K562 (cell line): ENCODE measurements at regions not wholly inside any gene's neighbourhood (a gene's known extent, or its start where the extent isn't known, plus 50 kb on each side); places are given as distances from the start of the nearest gene placed in this dataset.

Experiments used
- ATF7 ChIP-seq: fragments of 450-650 bp; IDR thresholded peaks from 2 replicates; pipeline ENCODE4 v1.7.1; 2014; ENCODE audit warnings: mild to moderate bottlenecking, moderate library complexity
- FOXK2 ChIP-seq, 2 experiments: fragments of 450-650 bp; IDR thresholded peaks in 1 of 2; conservative IDR thresholded peaks in 1 of 2; 2 replicates each; pipeline ENCODE4 v1.6.1; 2016; ENCODE audit warnings: low read depth in 2 of 2, mild to moderate bottlenecking in 1 of 2
- JUND ChIP-seq, 2 experiments: IDR thresholded peaks; 2 replicates in 1 of 2; 3 replicates in 1 of 2; pipeline ENCODE4 v1.6.1; 2011; ENCODE audit warnings: borderline replicate concordance in 2 of 2, low read depth in 2 of 2, low read length in 2 of 2, improper control_type of control experiment in 1 of 2, missing biosample characterization in 1 of 2, missing genetic modification characterization in 1 of 2, missing genetic modification reagents in 1 of 2
- KDM1A ChIP-seq, 2 experiments: fragments of 450-650 bp; IDR thresholded peaks; 2 replicates each; pipeline ENCODE4 v1.6.1; 2016; ENCODE audit warnings: mild to moderate bottlenecking in 2 of 2
- MAFG ChIP-seq: fragments of 450-650 bp; conservative IDR thresholded peaks from 2 replicates; pipeline ENCODE4 v1.6.1; 2016; ENCODE audit warnings: missing genetic modification characterization, missing compliant biosample characterization
- SMARCC2 ChIP-seq: fragments of 450-650 bp; IDR thresholded peaks from 2 replicates; pipeline ENCODE4 v1.6.1; 2017; ENCODE audit warnings: antibody characterized with exemption, moderate library complexity, mild to moderate bottlenecking, low read depth
- TAF1 ChIP-seq: IDR thresholded peaks from 2 replicates; pipeline ENCODE4 v1.6.1; 2011; ENCODE audit warnings: mild to moderate bottlenecking, low read length, moderate library complexity; ENCODE audit not compliant: insufficient read depth, control insufficient read depth, severe bottlenecking; ENCODE audit errors: extremely low read depth
- TAF7 ChIP-seq: fragments of 450-650 bp; IDR thresholded peaks from 2 replicates; pipeline ENCODE4 v1.6.1; 2016; ENCODE audit warnings: missing genetic modification characterization, missing compliant biosample characterization
- TEAD1 ChIP-seq, 2 experiments: fragments of 450-650 bp in 1 of 2; sonication (generic) in 1 of 2; formaldehyde crosslinking; IDR thresholded peaks; 2 replicates each; pipeline versions ENCODE4 v1.4.0 to v1.8.0; 2020 to 2022; ENCODE audit warnings: mild to moderate bottlenecking in 2 of 2, missing genetic modification reagents in 1 of 2
- ZNF175 ChIP-seq: fragments of 200-800 bp; sonication (Bioruptor generic); IDR thresholded peaks from 2 replicates; pipeline ENCODE4 v1.6.1; 2016; ENCODE audit warnings: low read depth, mild to moderate bottlenecking, missing genetic modification characterization, missing compliant biosample characterization
- ZNF197 ChIP-seq: fragments of 200-800 bp; sonication (Bioruptor generic); IDR thresholded peaks from 2 replicates; pipeline ENCODE4 v1.6.1; 2016; ENCODE audit warnings: low read depth, missing genetic modification characterization, missing compliant biosample characterization
- ZNF324 ChIP-seq: fragments of 250-450 bp; sonication (Bioruptor Pico); IDR thresholded peaks from 2 replicates; pipeline ENCODE4 v1.4.0; 2020; ENCODE audit warnings: mild to moderate bottlenecking
- TF ChIP-seq, protein P1 (sequence below): fragments of 450-650 bp; IDR thresholded peaks from 2 replicates; pipeline ENCODE4 v1.6.1; 2016; ENCODE audit warnings: low read depth
- TF ChIP-seq, protein P2 (sequence below): sonication (generic); formaldehyde crosslinking; IDR thresholded peaks from 2 replicates; pipeline ENCODE4 v1.8.1; 2022; ENCODE audit warnings: missing genetic modification reagents
- TF ChIP-seq, protein P3 (sequence below): fragments of 250-450 bp; sonication (Bioruptor Pico); IDR thresholded peaks from 2 replicates; pipeline ENCODE4 v1.4.0; 2020; ENCODE audit warnings: mild to moderate bottlenecking, moderate library complexity

DNA sequence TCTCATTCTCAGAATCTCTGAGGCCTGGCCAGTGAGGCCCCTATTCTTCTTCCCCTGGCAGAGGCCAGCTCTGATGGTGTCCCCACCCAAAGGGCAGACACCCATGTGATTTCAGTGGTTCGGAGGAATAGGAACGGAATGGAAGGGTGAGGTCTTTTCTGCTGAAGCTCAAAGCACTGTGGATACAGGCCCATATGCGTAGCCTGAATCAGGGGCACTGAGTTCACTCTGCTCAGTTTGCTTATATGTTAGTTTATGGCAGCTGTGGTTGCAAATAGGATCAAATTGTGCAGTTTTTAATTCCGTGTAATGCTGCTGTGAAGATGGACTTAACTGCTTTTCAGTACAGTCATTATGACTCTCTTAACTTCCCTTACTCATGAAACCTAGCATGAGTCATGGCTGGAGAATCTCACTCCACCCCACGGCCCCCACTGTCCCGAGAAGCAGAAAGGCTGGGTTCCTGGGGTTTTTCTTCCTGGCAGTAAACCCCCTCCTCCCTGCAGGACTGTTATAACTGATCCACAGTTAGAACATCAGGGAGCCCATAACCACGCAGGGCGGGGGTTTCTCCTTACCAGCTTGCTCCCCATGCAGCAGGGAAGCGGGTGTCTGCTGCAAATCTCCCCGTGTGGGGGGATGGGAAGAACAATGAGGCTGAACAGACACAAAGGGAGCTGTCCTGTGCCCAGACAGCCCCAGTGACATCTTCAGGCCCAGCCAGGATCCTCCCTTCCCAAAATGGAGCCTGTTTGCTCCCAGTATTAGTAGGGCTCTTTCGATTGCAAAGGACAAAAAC is 122.7 kb downstream of the SLC38A6 start (continued):
- TF ChIP-seq TEAD1 (CRISPR knock-in tag; IDR thresholded peaks at IDR 0.05) (peak; percentile 81 to 90; a peak in 3 of 4 replicates), ZNF197 (CRISPR knock-in tag) (no peak), FOXK2 (conservative IDR thresholded peaks at IDR 0.05 in 1 of 2, IDR thresholded peaks at IDR 0.05 in 1 of 2; ENCODE audit: low read depth in 2 of 2) (peak in 1 of 2 experiments; percentile 77; a peak in 2 of 4 replicates), KDM1A (IDR thresholded peaks at IDR 0.05) (peak in 1 of 2 experiments; percentile 36; a peak in 1 of 4 replicates), SMARCC2 (peak; percentile 49; the same call in 1 of the 2 replicates), TAF7 (tag) (no peak), ATF7 (peak; percentile 69), TAF1 (peak; percentile 25), ZNF324 (CRISPR knock-in tag) (no peak), MAFG (tag) (peak; percentile 73), JUND (IDR thresholded peaks at IDR 0.05; ENCODE audit: borderline replicate concordance, low read depth, low read length) (peak; percentile 96), JUND (tag; IDR thresholded peaks at IDR 0.05; ENCODE audit: borderline replicate concordance, low read depth, low read length) (peak; percentile 95), ZNF175 (peak; percentile 22; the same call in 1 of the 2 replicates)
- TF ChIP-seq, protein P1, sequence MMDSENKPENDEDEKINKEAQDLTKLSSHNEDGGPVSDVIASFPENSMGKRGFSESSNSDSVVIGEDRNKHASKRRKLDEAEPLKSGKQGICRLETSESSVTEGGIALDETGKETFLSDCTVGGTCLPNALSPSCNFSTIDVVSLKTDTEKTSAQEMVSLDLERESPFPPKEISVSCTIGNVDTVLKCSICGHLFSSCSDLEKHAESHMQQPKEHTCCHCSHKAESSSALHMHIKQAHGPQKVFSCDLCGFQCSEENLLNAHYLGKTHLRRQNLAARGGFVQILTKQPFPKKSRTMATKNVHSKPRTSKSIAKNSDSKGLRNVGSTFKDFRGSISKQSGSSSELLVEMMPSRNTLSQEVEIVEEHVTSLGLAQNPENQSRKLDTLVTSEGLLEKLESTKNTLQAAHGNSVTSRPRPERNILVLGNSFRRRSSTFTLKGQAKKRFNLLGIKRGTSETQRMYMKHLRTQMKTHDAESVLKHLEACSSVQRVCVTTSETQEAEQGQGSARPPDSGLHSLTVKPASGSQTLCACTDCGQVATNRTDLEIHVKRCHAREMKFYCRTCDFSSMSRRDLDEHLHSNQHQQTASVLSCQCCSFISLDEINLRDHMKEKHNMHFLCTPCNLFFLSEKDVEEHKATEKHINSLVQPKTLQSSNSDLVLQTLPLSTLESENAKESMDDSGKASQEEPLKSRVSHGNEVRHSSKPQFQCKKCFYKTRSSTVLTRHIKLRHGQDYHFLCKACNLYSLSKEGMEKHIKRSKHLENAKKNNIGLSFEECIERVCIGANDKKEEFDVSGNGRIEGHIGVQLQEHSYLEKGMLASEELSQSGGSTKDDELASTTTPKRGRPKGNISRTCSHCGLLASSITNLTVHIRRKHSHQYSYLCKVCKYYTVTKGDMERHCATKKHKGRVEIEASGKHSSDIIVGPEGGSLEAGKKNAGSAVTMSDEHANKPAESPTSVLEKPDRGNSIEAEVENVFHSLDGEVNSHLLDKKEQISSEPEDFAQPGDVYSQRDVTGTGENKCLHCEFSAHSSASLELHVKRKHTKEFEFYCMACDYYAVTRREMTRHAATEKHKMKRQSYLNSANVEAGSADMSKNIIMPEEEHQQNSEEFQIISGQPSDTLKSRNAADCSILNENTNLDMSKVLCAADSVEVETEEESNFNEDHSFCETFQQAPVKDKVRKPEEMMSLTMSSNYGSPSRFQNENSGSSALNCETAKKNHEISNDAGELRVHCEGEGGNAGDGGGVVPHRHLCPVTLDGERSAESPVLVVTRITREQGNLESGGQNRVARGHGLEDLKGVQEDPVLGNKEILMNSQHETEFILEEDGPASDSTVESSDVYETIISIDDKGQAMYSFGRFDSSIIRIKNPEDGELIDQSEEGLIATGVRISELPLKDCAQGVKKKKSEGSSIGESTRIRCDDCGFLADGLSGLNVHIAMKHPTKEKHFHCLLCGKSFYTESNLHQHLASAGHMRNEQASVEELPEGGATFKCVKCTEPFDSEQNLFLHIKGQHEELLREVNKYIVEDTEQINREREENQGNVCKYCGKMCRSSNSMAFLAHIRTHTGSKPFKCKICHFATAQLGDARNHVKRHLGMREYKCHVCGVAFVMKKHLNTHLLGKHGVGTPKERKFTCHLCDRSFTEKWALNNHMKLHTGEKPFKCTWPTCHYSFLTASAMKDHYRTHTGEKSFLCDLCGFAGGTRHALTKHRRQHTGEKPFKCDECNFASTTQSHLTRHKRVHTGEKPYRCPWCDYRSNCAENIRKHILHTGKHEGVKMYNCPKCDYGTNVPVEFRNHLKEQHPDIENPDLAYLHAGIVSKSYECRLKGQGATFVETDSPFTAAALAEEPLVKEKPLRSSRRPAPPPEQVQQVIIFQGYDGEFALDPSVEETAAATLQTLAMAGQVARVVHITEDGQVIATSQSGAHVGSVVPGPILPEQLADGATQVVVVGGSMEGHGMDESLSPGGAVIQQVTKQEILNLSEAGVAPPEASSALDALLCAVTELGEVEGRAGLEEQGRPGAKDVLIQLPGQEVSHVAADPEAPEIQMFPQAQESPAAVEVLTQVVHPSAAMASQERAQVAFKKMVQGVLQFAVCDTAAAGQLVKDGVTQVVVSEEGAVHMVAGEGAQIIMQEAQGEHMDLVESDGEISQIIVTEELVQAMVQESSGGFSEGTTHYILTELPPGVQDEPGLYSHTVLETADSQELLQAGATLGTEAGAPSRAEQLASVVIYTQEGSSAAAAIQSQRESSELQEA: 0 out of 2 replicates have a peak, but pooled peaks have one; percentile 10
- TF ChIP-seq, protein P2, sequence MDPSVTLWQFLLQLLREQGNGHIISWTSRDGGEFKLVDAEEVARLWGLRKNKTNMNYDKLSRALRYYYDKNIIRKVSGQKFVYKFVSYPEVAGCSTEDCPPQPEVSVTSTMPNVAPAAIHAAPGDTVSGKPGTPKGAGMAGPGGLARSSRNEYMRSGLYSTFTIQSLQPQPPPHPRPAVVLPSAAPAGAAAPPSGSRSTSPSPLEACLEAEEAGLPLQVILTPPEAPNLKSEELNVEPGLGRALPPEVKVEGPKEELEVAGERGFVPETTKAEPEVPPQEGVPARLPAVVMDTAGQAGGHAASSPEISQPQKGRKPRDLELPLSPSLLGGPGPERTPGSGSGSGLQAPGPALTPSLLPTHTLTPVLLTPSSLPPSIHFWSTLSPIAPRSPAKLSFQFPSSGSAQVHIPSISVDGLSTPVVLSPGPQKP (CRISPR knock-in tag): no peak
- TF ChIP-seq, protein P3, sequence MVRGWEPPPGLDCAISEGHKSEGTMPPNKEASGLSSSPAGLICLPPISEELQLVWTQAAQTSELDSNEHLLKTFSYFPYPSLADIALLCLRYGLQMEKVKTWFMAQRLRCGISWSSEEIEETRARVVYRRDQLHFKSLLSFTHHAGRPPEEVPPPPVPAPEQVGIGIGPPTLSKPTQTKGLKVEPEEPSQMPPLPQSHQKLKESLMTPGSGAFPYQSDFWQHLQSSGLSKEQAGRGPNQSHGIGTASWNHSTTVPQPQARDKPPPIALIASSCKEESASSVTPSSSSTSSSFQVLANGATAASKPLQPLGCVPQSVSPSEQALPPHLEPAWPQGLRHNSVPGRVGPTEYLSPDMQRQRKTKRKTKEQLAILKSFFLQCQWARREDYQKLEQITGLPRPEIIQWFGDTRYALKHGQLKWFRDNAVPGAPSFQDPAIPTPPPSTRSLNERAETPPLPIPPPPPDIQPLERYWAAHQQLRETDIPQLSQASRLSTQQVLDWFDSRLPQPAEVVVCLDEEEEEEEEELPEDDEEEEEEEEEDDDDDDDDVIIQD (CRISPR knock-in tag): no peak
